ENCODE measurements at regions not wholly inside any gene's neighbourhood (a gene's known extent, or its start where the extent isn't known, plus 50 kb on each side); places are given as distances from the start of the nearest gene placed in this dataset.
A peak's percentile ranks its signal among the peaks of the same experiment; 100 is the strongest.

DNA sequence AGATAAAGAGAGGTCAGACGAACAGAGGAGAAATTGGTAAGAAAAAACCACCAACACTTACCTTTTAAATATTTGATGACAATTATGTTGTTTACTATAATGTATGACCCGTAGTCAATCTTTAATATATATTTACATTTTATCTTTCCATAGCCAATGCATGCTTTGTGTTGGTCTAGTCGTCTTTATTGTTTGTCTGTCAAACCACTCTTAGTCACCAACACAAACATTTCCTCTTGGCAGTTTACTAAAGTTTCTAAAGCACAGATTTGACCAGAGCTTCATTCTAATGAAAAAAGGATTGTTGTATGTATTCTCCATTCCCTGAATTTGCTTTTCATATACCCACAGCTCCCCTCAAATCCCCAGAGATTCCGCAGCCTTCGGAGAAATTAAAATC lies 784.7 kb upstream of the PIK3C3 start:
- TF ChIP-seq, protein P1, sequence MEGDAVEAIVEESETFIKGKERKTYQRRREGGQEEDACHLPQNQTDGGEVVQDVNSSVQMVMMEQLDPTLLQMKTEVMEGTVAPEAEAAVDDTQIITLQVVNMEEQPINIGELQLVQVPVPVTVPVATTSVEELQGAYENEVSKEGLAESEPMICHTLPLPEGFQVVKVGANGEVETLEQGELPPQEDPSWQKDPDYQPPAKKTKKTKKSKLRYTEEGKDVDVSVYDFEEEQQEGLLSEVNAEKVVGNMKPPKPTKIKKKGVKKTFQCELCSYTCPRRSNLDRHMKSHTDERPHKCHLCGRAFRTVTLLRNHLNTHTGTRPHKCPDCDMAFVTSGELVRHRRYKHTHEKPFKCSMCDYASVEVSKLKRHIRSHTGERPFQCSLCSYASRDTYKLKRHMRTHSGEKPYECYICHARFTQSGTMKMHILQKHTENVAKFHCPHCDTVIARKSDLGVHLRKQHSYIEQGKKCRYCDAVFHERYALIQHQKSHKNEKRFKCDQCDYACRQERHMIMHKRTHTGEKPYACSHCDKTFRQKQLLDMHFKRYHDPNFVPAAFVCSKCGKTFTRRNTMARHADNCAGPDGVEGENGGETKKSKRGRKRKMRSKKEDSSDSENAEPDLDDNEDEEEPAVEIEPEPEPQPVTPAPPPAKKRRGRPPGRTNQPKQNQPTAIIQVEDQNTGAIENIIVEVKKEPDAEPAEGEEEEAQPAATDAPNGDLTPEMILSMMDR (IDR thresholded peaks at IDR 0.05; ENCODE audit: insufficient read depth, low read depth, low read length): no peak
- TF ChIP-seq EZH2 (IDR thresholded peaks at IDR 0.05; ENCODE audit: insufficient read depth, low read length): no peak
- Histone ChIP-seq H2AFZ (ENCODE audit: low read depth, low read length) (no peak overlapping the region), H3K4me1 (ENCODE audit: insufficient read depth, low read length) (no peaks in the 10 kb centered on the region), H4K20me1 (ENCODE audit: insufficient read depth, low read length) (no peaks in the 10 kb centered on the region), H3K27ac (ENCODE audit: low read depth, low read length) (no peak overlapping the region), H3K9ac (ENCODE audit: low read length) (no peak overlapping the region), H3K36me3 (ENCODE audit: insufficient read depth, low read length) (no peaks in the 10 kb centered on the region), H3K4me3 (ENCODE audit: insufficient read depth, low read depth, low read length) (no peak overlapping the region), H3K4me2 (ENCODE audit: low read length) (no peak overlapping the region), H3K9me3 (ENCODE audit: insufficient read depth, low read depth, low read length) (no peaks in the 10 kb centered on the region), H3K27me3 (ENCODE audit: insufficient read depth, low read length) (no peaks in the 10 kb centered on the region), H3K79me2 (ENCODE audit: insufficient read depth, low read length) (no peaks in the 10 kb centered on the region)
- peaks cover 2% of the 10 kb centered on the region for H3K4me1 Mint-ChIP-seq (ENCODE audit: low read depth, unreplicated experiment)
- no peak overlapping the region for H3K27ac Mint-ChIP-seq (ENCODE audit: unreplicated experiment)
- no peak overlapping the region for H3K4me3 Mint-ChIP-seq (ENCODE audit: unreplicated experiment)
- FAIRE-seq: no peak
- no peaks in the 10 kb centered on the region for H3K36me3 Mint-ChIP-seq (ENCODE audit: low read depth, unreplicated experiment)
- no peaks in the 10 kb centered on the region for H3K27me3 Mint-ChIP-seq (ENCODE audit: low read depth, unreplicated experiment)
- peak; percentile 25 for DNase-seq (ENCODE audit: low read depth)
- H3K9me3 Mint-ChIP-seq (ENCODE audit: unreplicated experiment): no peaks in the 10 kb centered on the region

DNA sequence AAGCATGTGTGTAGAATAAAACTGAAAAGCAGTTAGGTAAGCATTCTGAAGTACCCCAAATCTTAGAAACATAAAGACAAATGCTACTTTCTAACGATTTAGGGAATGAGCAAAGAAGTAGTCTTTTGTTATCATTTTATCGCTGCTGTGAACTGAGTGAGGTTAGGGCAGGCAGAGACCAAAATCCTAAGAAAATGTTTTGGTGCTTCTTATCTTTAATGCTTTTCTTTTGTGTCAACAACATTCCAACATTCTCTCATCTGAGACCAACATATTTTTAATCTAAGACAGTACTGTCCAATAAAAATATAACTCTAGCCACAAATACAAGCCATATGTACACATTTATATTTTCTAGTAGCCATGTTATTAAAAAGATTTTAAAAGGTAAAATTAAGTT lies 789.4 kb upstream of the PIK3C3 start:
- Histone ChIP-seq H2AFZ (ENCODE audit: low read depth, low read length) (no peak overlapping the region), H3K9me3 (ENCODE audit: insufficient read depth, low read depth, low read length) (no peaks in the 10 kb centered on the region), H3K4me3 (ENCODE audit: insufficient read depth, low read depth, low read length) (no peak overlapping the region), H3K27ac (ENCODE audit: low read depth, low read length) (no peak overlapping the region), H4K20me1 (ENCODE audit: insufficient read depth, low read length) (no peaks in the 10 kb centered on the region), H3K9ac (ENCODE audit: low read length) (no peak overlapping the region), H3K79me2 (ENCODE audit: insufficient read depth, low read length) (no peaks in the 10 kb centered on the region), H3K36me3 (ENCODE audit: insufficient read depth, low read length) (no peaks in the 10 kb centered on the region), H3K4me1 (ENCODE audit: insufficient read depth, low read length) (no peaks in the 10 kb centered on the region), H3K4me2 (ENCODE audit: low read length) (no peak overlapping the region), H3K27me3 (ENCODE audit: insufficient read depth, low read length) (no peaks in the 10 kb centered on the region)
- no peaks in the 10 kb centered on the region for H3K36me3 Mint-ChIP-seq (ENCODE audit: low read depth, unreplicated experiment)
- DNase-seq (ENCODE audit: low read depth): peak; percentile 30
- H3K9me3 Mint-ChIP-seq (ENCODE audit: unreplicated experiment): no peaks in the 10 kb centered on the region
- TF ChIP-seq, protein P1 (IDR thresholded peaks at IDR 0.05; ENCODE audit: insufficient read depth, low read depth, low read length): no peak
- TF ChIP-seq EZH2 (IDR thresholded peaks at IDR 0.05; ENCODE audit: insufficient read depth, low read length): no peak
- H3K27ac Mint-ChIP-seq (ENCODE audit: unreplicated experiment): no peak overlapping the region
- no peaks in the 10 kb centered on the region for H3K27me3 Mint-ChIP-seq (ENCODE audit: low read depth, unreplicated experiment)
- no peak for FAIRE-seq
- H3K4me3 Mint-ChIP-seq (ENCODE audit: unreplicated experiment): no peak overlapping the region
- peaks cover 2% of the 10 kb centered on the region for H3K4me1 Mint-ChIP-seq (ENCODE audit: low read depth, unreplicated experiment)

GRCh38 chr18:41162781-41163180 lies 792.3 kb upstream of the PIK3C3 start:
- FAIRE-seq (no peak), DNase-seq (ENCODE audit: low read depth) (no peak)
- Histone ChIP-seq H3K4me3 (ENCODE audit: insufficient read depth, low read depth, low read length) (no peak overlapping the region), H3K27ac (ENCODE audit: low read depth, low read length) (no peak overlapping the region), H3K9ac (ENCODE audit: low read length) (no peak overlapping the region), H3K4me1 (ENCODE audit: insufficient read depth, low read length) (no peaks in the 10 kb centered on the region), H3K9me3 (ENCODE audit: insufficient read depth, low read depth, low read length) (no peaks in the 10 kb centered on the region), H3K79me2 (ENCODE audit: insufficient read depth, low read length) (no peaks in the 10 kb centered on the region), H2AFZ (ENCODE audit: low read depth, low read length) (no peak overlapping the region), H4K20me1 (ENCODE audit: insufficient read depth, low read length) (no peaks in the 10 kb centered on the region), H3K4me2 (ENCODE audit: low read length) (no peak overlapping the region), H3K36me3 (ENCODE audit: insufficient read depth, low read length) (no peaks in the 10 kb centered on the region), H3K27me3 (ENCODE audit: insufficient read depth, low read length) (no peaks in the 10 kb centered on the region)
- H3K27me3 Mint-ChIP-seq (ENCODE audit: low read depth, unreplicated experiment): no peaks in the 10 kb centered on the region
- H3K4me3 Mint-ChIP-seq (ENCODE audit: unreplicated experiment): no peak overlapping the region
- H3K36me3 Mint-ChIP-seq (ENCODE audit: low read depth, unreplicated experiment): no peaks in the 10 kb centered on the region
- no peaks in the 10 kb centered on the region for H3K4me1 Mint-ChIP-seq (ENCODE audit: low read depth, unreplicated experiment)
- TF ChIP-seq, protein P1 (IDR thresholded peaks at IDR 0.05; ENCODE audit: insufficient read depth, low read depth, low read length): no peak
- no peak for TF ChIP-seq EZH2 (IDR thresholded peaks at IDR 0.05; ENCODE audit: insufficient read depth, low read length)
- H3K27ac Mint-ChIP-seq (ENCODE audit: unreplicated experiment): no peak overlapping the region
- H3K9me3 Mint-ChIP-seq (ENCODE audit: unreplicated experiment): no peaks in the 10 kb centered on the region
